ENCODE measurements at regions not wholly inside any gene's neighbourhood (a gene's known extent, or its start where the extent isn't known, plus 50 kb on each side); places are given as distances from the start of the nearest gene placed in this dataset.

DNA sequence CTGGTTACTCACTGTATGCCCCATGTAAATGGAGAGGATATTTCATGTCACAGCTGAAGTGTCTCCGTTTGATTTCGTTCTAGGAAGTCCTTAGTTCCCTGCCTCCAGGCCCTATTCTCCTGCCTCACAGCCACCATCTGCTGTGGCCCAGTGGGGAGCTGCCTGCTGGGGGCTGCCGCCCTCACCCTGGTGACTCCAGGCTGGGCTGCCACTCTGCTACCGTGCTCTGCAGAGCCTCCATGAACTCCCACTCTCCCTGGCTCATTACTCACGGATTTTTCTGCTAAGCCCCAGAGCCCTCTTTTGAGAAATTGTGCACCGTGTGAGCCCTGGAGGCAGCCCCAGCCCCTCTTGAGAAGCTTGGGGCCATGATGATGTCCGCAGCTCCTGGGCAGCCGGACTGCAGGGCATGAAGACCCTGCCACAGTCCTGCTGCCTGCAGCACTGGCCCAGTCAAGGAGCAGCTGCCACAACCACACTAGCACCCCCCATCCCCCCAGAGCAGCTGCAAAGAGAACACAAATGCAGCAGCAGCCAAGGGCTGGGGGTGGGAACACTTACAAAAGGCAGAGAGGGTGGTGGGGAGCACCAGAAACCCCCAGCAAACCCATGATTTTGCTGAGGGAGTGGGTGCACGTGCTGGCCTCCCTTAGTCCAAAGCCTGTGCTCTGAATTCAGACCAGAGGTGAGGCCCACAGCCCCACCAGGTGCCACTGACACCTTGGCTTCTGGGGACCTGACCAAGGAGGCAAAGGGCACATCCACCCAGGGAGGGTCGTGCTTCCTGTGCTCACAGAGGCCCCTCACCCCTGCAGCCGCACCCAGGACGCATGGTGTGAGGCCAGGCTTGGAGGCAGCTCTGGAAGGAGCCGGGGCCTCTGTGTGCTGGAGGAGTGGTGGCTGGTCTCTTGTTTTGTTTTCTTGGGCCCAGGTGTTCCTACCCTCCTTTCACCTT, 270.2 kb upstream of the RAB6C start:
- TF ChIP-seq CTCF (IDR thresholded peaks at IDR 0.05) = no peak
- TF ChIP-seq POLR2A (IDR thresholded peaks at IDR 0.05) = no peak
